Body of pancreas (tissue), 4 donors: ENCODE measurements at regions not wholly inside any gene's neighbourhood (a gene's known extent, or its start where the extent isn't known, plus 50 kb on each side); places are given as distances from the start of the nearest gene placed in this dataset.

Experiments used
- CTCF ChIP-seq, 7 experiments: fragments of 450-650 bp in 4 of 7; fragments of 200-600 bp in 3 of 7; sonication (generic) in 3 of 7; IDR thresholded peaks; one replicate each; pipeline ENCODE4 v1.5.1; 2016 to 2019; ENCODE audit warnings: antibody characterized with exemption in 7 of 7
- POLR2A ChIP-seq, 3 donors: fragments of 450-650 bp; IDR thresholded peaks; one replicate each; pipeline ENCODE4 v1.6.1; 2016; ENCODE audit warnings: antibody characterized with exemption in 3 of 3, mild to moderate bottlenecking in 2 of 3

GRCh38 chr10:8380833-8381496, 326.5 kb downstream of the GATA3 start:
- TF ChIP-seq CTCF (IDR thresholded peaks at IDR 0.05) (no peak), POLR2A (IDR thresholded peaks at IDR 0.05) (no peak)
